HCT116 (cell line): ENCODE measurements at regions not wholly inside any gene's neighbourhood (a gene's known extent, or its start where the extent isn't known, plus 50 kb on each side); places are given as distances from the start of the nearest gene placed in this dataset.

Experiments used
- ATAC-seq: fragments of 200-7000 bp; cut with Tn5 transposase; 2 replicates; pipeline ENCODE4 v1.9.1; 2020; ENCODE audit warnings: mild to moderate bottlenecking, moderate library complexity
- BruUV-seq: library from RNA; stranded (reverse); fragments of 400-500 nt; replicated peaks from 2 replicates; lab custom pipeline; 2021; lab: Mats Ljungman, UMichigan
- CTCF ChIA-PET: fragments of 300-600 bp; sonication (Branson Sonifier 250); formaldehyde crosslinking; loops from one replicate; lab custom pipeline; 2021; ENCODE audit warnings: antibody characterized with exemption; lab: Charles Lee
- POLR2A ChIA-PET: fragments of 300-600, 350-600 bp; sonication (Branson Sonifier 250); formaldehyde crosslinking; loops from one replicate; lab custom pipeline; 2021; ENCODE audit warnings: antibody characterized with exemption; lab: Charles Lee
- RAD21 ChIA-PET, 2 experiments: fragments of 300-600 bp; sonication (Branson Sonifier 250); formaldehyde crosslinking; loops; one replicate each; lab custom pipeline; 2023; ENCODE audit warnings: low total read pairs in 2 of 2; ENCODE audit not compliant: uncharacterized antibody in 2 of 2, unreplicated experiment in 2 of 2, low non-redundant PET in 1 of 2; lab: Charles Lee
- DNase-seq: peaks from one replicate; pipeline ENCODE4 v3.0.0-alpha.2; 2010; ENCODE audit warnings: low read depth, low spot score
- H2AFZ ChIP-seq: fragments of 200-600 bp; shearing (Covaris generic), sonication (generic); 2 replicates; pipeline ENCODE4 v1.6.1; 2017; ENCODE audit warnings: low read depth, mixed run types, mixed read lengths, antibody characterized with exemption, low read length; ENCODE audit not compliant: poor library complexity, severe bottlenecking
- H3K27ac ChIP-seq: 2 replicates; pipeline ENCODE4 v1.5.1; 2012; ENCODE audit warnings: low read depth, low read length
- H3K27me3 ChIP-seq: fragments of 200-600 bp; sonication (generic); 2 replicates; pipeline ENCODE4 v1.6.1; 2016; ENCODE audit warnings: mixed run types, low read length, mixed read lengths; ENCODE audit not compliant: insufficient read depth
- H3K36me3 ChIP-seq, 2 experiments: fragments of 200-500 bp in 1 of 2; fragments of 200-600 bp in 1 of 2; sonication (Bioruptor generic) in 1 of 2; sonication (generic) in 1 of 2; 2 replicates each; pipeline versions ENCODE4 v1.5.1 to v1.6.1; 2014 to 2016; ENCODE audit warnings: low read length in 2 of 2, inconsistent platforms in 1 of 2, mixed read lengths in 1 of 2, mixed run types in 1 of 2; ENCODE audit not compliant: insufficient read depth in 2 of 2, control insufficient read depth in 1 of 2
- H3K4me1 ChIP-seq, 2 experiments: fragments of 200-600 bp in 1 of 2; sonication (generic) in 1 of 2; 2 replicates each; pipeline versions ENCODE4 v1.5.1 to v1.6.1; 2012 to 2017; ENCODE audit warnings: low read length in 2 of 2, inconsistent platforms in 1 of 2, mild to moderate bottlenecking in 1 of 2, mixed read lengths in 1 of 2, mixed run types in 1 of 2, moderate library complexity in 1 of 2; ENCODE audit not compliant: insufficient read depth in 2 of 2, control insufficient read depth in 1 of 2
- H3K4me2 ChIP-seq: fragments of 200-600 bp; sonication (generic); 2 replicates; pipeline ENCODE4 v1.6.1; 2017; ENCODE audit warnings: mixed run types, low read length, mixed read lengths
- H3K4me3 ChIP-seq, 2 experiments: fragments of 200-600 bp in 1 of 2; sonication (generic) in 1 of 2; replicated peaks in 1 of 2; 2 replicates each; pipeline ENCODE4 v1.5.1; 2011 to 2016; ENCODE audit warnings: low read length in 2 of 2, control low read depth in 1 of 2, low read depth in 1 of 2, mild to moderate bottlenecking in 1 of 2, mixed read lengths in 1 of 2, mixed run types in 1 of 2
- H3K79me2 ChIP-seq: fragments of 200-600 bp; sonication (generic); 2 replicates; pipeline ENCODE4 v1.6.1; 2017; ENCODE audit warnings: mild to moderate bottlenecking, mixed run types, low read length, moderate library complexity, mixed read lengths; ENCODE audit not compliant: insufficient read depth
- H3K9ac ChIP-seq: fragments of 200-600 bp; sonication (generic); 2 replicates; pipeline ENCODE4 v1.6.1; 2016; ENCODE audit warnings: low read length, mixed read lengths
- H3K9me2 ChIP-seq: fragments of 200-600 bp; sonication (generic), shearing (Covaris generic); 2 replicates; pipeline ENCODE4 v1.6.1; 2017; ENCODE audit warnings: mixed run types, mild to moderate bottlenecking, moderate library complexity; ENCODE audit not compliant: insufficient read depth
- H3K9me3 ChIP-seq, 2 experiments: fragments of 200-500 bp in 1 of 2; fragments of 200-600 bp in 1 of 2; sonication (Bioruptor generic) in 1 of 2; sonication (generic) in 1 of 2; 2 replicates each; pipeline ENCODE4 v1.6.1; 2014 to 2017; ENCODE audit warnings: low read length in 2 of 2, mixed read lengths in 2 of 2, inconsistent platforms in 1 of 2, low read depth in 1 of 2, mild to moderate bottlenecking in 1 of 2, mixed run types in 1 of 2, moderate library complexity in 1 of 2; ENCODE audit not compliant: control insufficient read depth in 1 of 2, insufficient read depth in 1 of 2
- H4K20me1 ChIP-seq: fragments of 200-600 bp; sonication (generic), shearing (Covaris generic); 2 replicates; pipeline ENCODE4 v1.6.1; 2017; ENCODE audit warnings: mixed run types, mild to moderate bottlenecking, moderate library complexity; ENCODE audit not compliant: insufficient read depth
- CBX3 ChIP-seq: IDR thresholded peaks from 2 replicates; pipeline ENCODE4 v1.6.1; 2012; ENCODE audit warnings: low read depth
- CEBPB ChIP-seq: IDR thresholded peaks from 2 replicates; pipeline ENCODE4 v1.6.1; 2012; ENCODE audit warnings: low read depth
- EZH2phosphoT487 ChIP-seq: fragments of 200-600 bp; IDR thresholded peaks from 2 replicates; pipeline ENCODE4 v1.6.1; 2018; ENCODE audit warnings: antibody characterized with exemption, borderline replicate concordance
- FOSL1 ChIP-seq: IDR thresholded peaks from 2 replicates; pipeline ENCODE4 v1.6.1; 2012; ENCODE audit warnings: low read depth
- JUND ChIP-seq: IDR thresholded peaks from 2 replicates; pipeline ENCODE4 v1.6.1; 2012
- POLR2A ChIP-seq: IDR thresholded peaks from 2 replicates; pipeline ENCODE4 v1.7.0; 2011; ENCODE audit warnings: borderline replicate concordance; ENCODE audit not compliant: insufficient read depth, insufficient read length; ENCODE audit errors: extremely low read depth
- RAD21 ChIP-seq: IDR thresholded peaks from 2 replicates; pipeline ENCODE4 v1.6.1; 2012; ENCODE audit warnings: low read depth, mild to moderate bottlenecking
- SIN3A ChIP-seq: IDR thresholded peaks from 2 replicates; pipeline ENCODE4 v1.6.1; 2012; ENCODE audit warnings: low read depth
- TCF7L2 ChIP-seq: IDR thresholded peaks from 2 replicates; pipeline ENCODE4 v1.7.0; 2011; ENCODE audit warnings: borderline replicate concordance, inconsistent platforms; ENCODE audit not compliant: insufficient read depth, insufficient read length; ENCODE audit errors: extremely low read depth
- YY1 ChIP-seq: IDR thresholded peaks from 2 replicates; pipeline ENCODE4 v1.6.1; 2011; ENCODE audit warnings: low read length, low read depth, moderate library complexity, mild to moderate bottlenecking; ENCODE audit not compliant: insufficient replicate concordance; ENCODE audit errors: extremely low read depth
- ZFX ChIP-seq: fragments of 450-650 bp; IDR thresholded peaks from 2 replicates; pipeline ENCODE4 v1.6.1; 2017
- intact Hi-C: fragments of 100-400 bp; cut with micrococcal nuclease; formaldehyde crosslinking; loops from 2 replicates; pipeline ENCODE4 v1.10.0; 2022
- TF ChIP-seq, protein P1 (sequence below), 3 experiments: fragments of 200-600 bp in 1 of 3; sonication (generic) in 1 of 3; IDR thresholded peaks in 2 of 3; conservative IDR thresholded peaks in 1 of 3; 2 replicates each; pipeline ENCODE4 v1.5.1; 2012 to 2017; ENCODE audit warnings: low read depth in 2 of 3, low read length in 2 of 3, antibody characterized with exemption in 1 of 3, borderline replicate concordance in 1 of 3, control low read depth in 1 of 3, mild to moderate bottlenecking in 1 of 3, mixed read lengths in 1 of 3, mixed run types in 1 of 3, moderate library complexity in 1 of 3; ENCODE audit not compliant: insufficient read depth in 1 of 3

DNA sequence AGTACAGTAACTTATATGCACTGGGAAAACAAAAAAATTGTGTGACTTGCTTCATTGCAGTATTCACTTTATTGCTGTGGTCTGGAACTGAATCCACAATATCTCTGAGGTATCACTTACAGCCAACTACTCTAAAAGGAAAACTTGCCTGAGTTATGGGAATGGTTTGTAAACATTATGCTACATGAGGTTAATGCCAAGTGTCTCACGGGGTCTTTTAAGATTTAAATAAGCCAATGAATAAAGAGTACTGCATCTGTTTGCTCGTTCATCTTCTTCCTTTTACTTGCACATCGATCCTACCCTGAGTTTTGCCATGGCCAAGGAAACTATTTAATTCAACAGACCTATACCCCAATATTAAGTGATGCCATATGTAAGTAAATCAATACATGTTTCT, 72.0 kb upstream of the API5 start:
- Histone ChIP-seq H3K9ac (no peak overlapping the region), H3K4me1 (no peaks in the 10 kb centered on the region), H3K9me2 (no peaks in the 10 kb centered on the region), H3K27ac (no peak overlapping the region), H3K4me3 (no peak overlapping the region), H3K27me3 (no peaks in the 10 kb centered on the region), H2AFZ (no peak overlapping the region), H3K79me2 (no peaks in the 10 kb centered on the region), H3K9me3 (no peaks in the 10 kb centered on the region), H4K20me1 (no peaks in the 10 kb centered on the region), H3K36me3 (no peaks in the 10 kb centered on the region), H3K4me2 (no peak overlapping the region)
- no peak for DNase-seq
- ATAC-seq: no peak
- intact Hi-C loops: no loop called here
- CTCF ChIA-PET: no interaction called here
- no TSS peak for BruUV-seq
- POLR2A ChIA-PET: no interaction called here
- RAD21 ChIA-PET: no interaction called here
- TF ChIP-seq ZFX (no peak), YY1 (no peak), CEBPB (no peak), JUND (no peak), RAD21 (no peak)

DNA sequence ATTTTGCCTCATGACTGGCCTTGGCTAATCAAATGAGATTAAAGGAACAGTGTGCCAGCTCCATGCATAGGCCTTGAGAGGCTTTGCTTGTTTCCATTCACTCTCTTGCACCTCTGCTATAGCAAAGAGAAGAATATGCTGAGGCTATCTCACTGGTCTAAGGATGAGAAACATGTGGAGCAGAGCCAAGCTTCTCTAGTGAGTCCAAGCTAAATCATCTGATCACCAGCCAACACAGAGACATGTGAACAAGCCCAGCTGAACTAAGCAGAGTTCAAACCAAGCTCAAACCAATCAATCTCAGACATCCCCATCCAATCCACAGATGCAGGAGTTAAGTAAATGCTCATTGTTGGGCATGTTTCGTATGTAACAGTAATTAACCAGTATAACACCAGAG, 69.4 kb upstream of the API5 start:
- RAD21 ChIA-PET: no interaction called here
- POLR2A ChIA-PET: no interaction called here
- intact Hi-C loops: no loop called here

More for the DNA sequence above, 69.4 kb upstream of the API5 start:
- Histone ChIP-seq H3K27ac (no peak overlapping the region), H3K4me2 (no peak overlapping the region), H3K9me2 (no peaks in the 10 kb centered on the region), H3K79me2 (no peaks in the 10 kb centered on the region), H3K4me3 (no peak overlapping the region), H3K36me3 (no peaks in the 10 kb centered on the region), H3K27me3 (no peaks in the 10 kb centered on the region), H4K20me1 (no peaks in the 10 kb centered on the region), H3K9ac (no peak overlapping the region), H3K4me1 (no peaks in the 10 kb centered on the region), H2AFZ (no peak overlapping the region), H3K9me3 (no peaks in the 10 kb centered on the region)
- no peak for DNase-seq
- CTCF ChIA-PET: no interaction called here
- no TSS peak for BruUV-seq
- ATAC-seq: no peak
- no peak for TF ChIP-seq CBX3
- no peak for TF ChIP-seq POLR2A
- TF ChIP-seq FOSL1: no peak
- TF ChIP-seq, protein P1, sequence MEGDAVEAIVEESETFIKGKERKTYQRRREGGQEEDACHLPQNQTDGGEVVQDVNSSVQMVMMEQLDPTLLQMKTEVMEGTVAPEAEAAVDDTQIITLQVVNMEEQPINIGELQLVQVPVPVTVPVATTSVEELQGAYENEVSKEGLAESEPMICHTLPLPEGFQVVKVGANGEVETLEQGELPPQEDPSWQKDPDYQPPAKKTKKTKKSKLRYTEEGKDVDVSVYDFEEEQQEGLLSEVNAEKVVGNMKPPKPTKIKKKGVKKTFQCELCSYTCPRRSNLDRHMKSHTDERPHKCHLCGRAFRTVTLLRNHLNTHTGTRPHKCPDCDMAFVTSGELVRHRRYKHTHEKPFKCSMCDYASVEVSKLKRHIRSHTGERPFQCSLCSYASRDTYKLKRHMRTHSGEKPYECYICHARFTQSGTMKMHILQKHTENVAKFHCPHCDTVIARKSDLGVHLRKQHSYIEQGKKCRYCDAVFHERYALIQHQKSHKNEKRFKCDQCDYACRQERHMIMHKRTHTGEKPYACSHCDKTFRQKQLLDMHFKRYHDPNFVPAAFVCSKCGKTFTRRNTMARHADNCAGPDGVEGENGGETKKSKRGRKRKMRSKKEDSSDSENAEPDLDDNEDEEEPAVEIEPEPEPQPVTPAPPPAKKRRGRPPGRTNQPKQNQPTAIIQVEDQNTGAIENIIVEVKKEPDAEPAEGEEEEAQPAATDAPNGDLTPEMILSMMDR (IDR thresholded peaks at IDR 0.05 in 2 of 3, conservative IDR thresholded peaks at IDR 0.05 in 1 of 3; ENCODE audit: borderline replicate concordance in 1 of 3, insufficient read depth in 1 of 3, low read depth in 2 of 3, low read length in 2 of 3): no peak
- no peak for TF ChIP-seq EZH2phosphoT487
- no peak for TF ChIP-seq TCF7L2
- TF ChIP-seq SIN3A: no peak
- no peak for TF ChIP-seq RAD21
